ENCODE measurements at regions not wholly inside any gene's neighbourhood (a gene's known extent, or its start where the extent isn't known, plus 50 kb on each side); places are given as distances from the start of the nearest gene placed in this dataset.

- Histone ChIP-seq H3K27ac (ENCODE audit: low read depth, low read length) (no peak overlapping the region), H3K4me1 (ENCODE audit: insufficient read depth, low read length) (no peaks in the 10 kb centered on the region), H4K20me1 (ENCODE audit: insufficient read depth, low read length) (no peaks in the 10 kb centered on the region), H3K79me2 (ENCODE audit: insufficient read depth, low read length) (no peaks in the 10 kb centered on the region), H3K9me3 (ENCODE audit: low read depth, low read length) (no peaks in the 10 kb centered on the region), H2AFZ (ENCODE audit: low read length) (no peak overlapping the region), H3K27me3 (ENCODE audit: insufficient read depth, low read length) (no peaks in the 10 kb centered on the region), H3K4me3 (ENCODE audit: insufficient read depth, low read length) (no peak overlapping the region), H3K36me3 (ENCODE audit: insufficient read depth, low read length) (no peaks in the 10 kb centered on the region), H3K4me2 (ENCODE audit: insufficient read depth, low read length) (no peak overlapping the region)
- no peak for DNase-seq (ENCODE audit: insufficient read length, low spot score, missing footprints)
- no peak for TF ChIP-seq CTCF (IDR thresholded peaks at IDR 0.05; ENCODE audit: extremely low read depth, low read depth, low read length)
These were observed 153.4 kb upstream of the UMPS start for GRCh38 chr3:124576565-124577493.

- Histone ChIP-seq H3K4me3 (ENCODE audit: insufficient read depth, low read length) (no peak overlapping the region), H2AFZ (ENCODE audit: low read length) (no peak overlapping the region), H3K36me3 (ENCODE audit: insufficient read depth, low read length) (no peaks in the 10 kb centered on the region), H3K79me2 (ENCODE audit: insufficient read depth, low read length) (no peaks in the 10 kb centered on the region), H3K9me3 (ENCODE audit: low read depth, low read length) (no peaks in the 10 kb centered on the region), H3K4me1 (ENCODE audit: insufficient read depth, low read length) (no peaks in the 10 kb centered on the region), H3K4me2 (ENCODE audit: insufficient read depth, low read length) (no peak overlapping the region), H4K20me1 (ENCODE audit: insufficient read depth, low read length) (no peaks in the 10 kb centered on the region), H3K27me3 (ENCODE audit: insufficient read depth, low read length) (no peaks in the 10 kb centered on the region), H3K27ac (ENCODE audit: low read depth, low read length) (no peak overlapping the region)
- no peak for DNase-seq (ENCODE audit: insufficient read length, low spot score, missing footprints)
- no peak for TF ChIP-seq CTCF (IDR thresholded peaks at IDR 0.05; ENCODE audit: extremely low read depth, low read depth, low read length)
These were observed 152.6 kb upstream of the UMPS start for GRCh38 chr3:124577494-124578167.

GRCh38 chr3:124579641-124580040 lies 150.6 kb upstream of the UMPS start:
- peaks cover 8% of the 10 kb centered on the region for H3K27me3 ChIP-seq (ENCODE audit: insufficient read depth, low read length)
- no peaks in the 10 kb centered on the region for H3K79me2 ChIP-seq (ENCODE audit: insufficient read depth, low read length)
- no peak for TF ChIP-seq CTCF (IDR thresholded peaks at IDR 0.05; ENCODE audit: extremely low read depth, low read depth, low read length)
- H3K4me2 ChIP-seq (ENCODE audit: insufficient read depth, low read length) = no peak overlapping the region
- no peaks in the 10 kb centered on the region for H4K20me1 ChIP-seq (ENCODE audit: insufficient read depth, low read length)
- DNase-seq (ENCODE audit: insufficient read length, low spot score, missing footprints) = no peak
- H3K4me3 ChIP-seq (ENCODE audit: insufficient read depth, low read length) = no peak overlapping the region
- no peaks in the 10 kb centered on the region for H3K4me1 ChIP-seq (ENCODE audit: insufficient read depth, low read length)
- H3K36me3 ChIP-seq (ENCODE audit: insufficient read depth, low read length) = no peaks in the 10 kb centered on the region
- H2AFZ ChIP-seq (ENCODE audit: low read length) = no peak overlapping the region
- H3K9me3 ChIP-seq (ENCODE audit: low read depth, low read length) = no peaks in the 10 kb centered on the region
- no peak overlapping the region for H3K27ac ChIP-seq (ENCODE audit: low read depth, low read length)

- Histone ChIP-seq H3K27me3 (ENCODE audit: insufficient read depth, low read length) (peaks cover 33% of the 10 kb centered on the region), H2AFZ (ENCODE audit: low read length) (no peak overlapping the region), H3K4me1 (ENCODE audit: insufficient read depth, low read length) (no peaks in the 10 kb centered on the region)
These were observed 148.1 kb upstream of the UMPS start for GRCh38 chr3:124582196-124582595.

More at GRCh38 chr3:124582196-124582595, 148.1 kb upstream of the UMPS start:
- Histone ChIP-seq H3K27ac (ENCODE audit: low read depth, low read length) (no peak overlapping the region), H3K4me3 (ENCODE audit: insufficient read depth, low read length) (no peak overlapping the region), H3K9me3 (ENCODE audit: low read depth, low read length) (no peaks in the 10 kb centered on the region), H3K4me2 (ENCODE audit: insufficient read depth, low read length) (no peak overlapping the region), H3K36me3 (ENCODE audit: insufficient read depth, low read length) (no peaks in the 10 kb centered on the region), H4K20me1 (ENCODE audit: insufficient read depth, low read length) (no peaks in the 10 kb centered on the region), H3K79me2 (ENCODE audit: insufficient read depth, low read length) (no peaks in the 10 kb centered on the region)
- peak; percentile 76 for DNase-seq (ENCODE audit: insufficient read length, low spot score, missing footprints)
- TF ChIP-seq CTCF (IDR thresholded peaks at IDR 0.05; ENCODE audit: extremely low read depth, low read depth, low read length) = no peak
